H9 (cell line): ENCODE measurements at regions not wholly inside any gene's neighbourhood (a gene's known extent, or its start where the extent isn't known, plus 50 kb on each side); places are given as distances from the start of the nearest gene placed in this dataset.

Experiments
- DNase-seq: peaks from one replicate; pipeline ENCODE4 v3.0.0-alpha.2; 2017
- H2AFZ ChIP-seq: one replicate; pipeline ENCODE4 v1.6.1; 2013; ENCODE audit warnings: mild to moderate bottlenecking, low read length, control low read depth, moderate library complexity
- H2AK5ac ChIP-seq: 2 replicates; pipeline ENCODE4 v1.6.1; 2013; ENCODE audit warnings: low read length, control low read depth, mixed read lengths; ENCODE audit not compliant: insufficient read length
- H2BK120ac ChIP-seq: one replicate; pipeline ENCODE4 v1.6.1; 2013; ENCODE audit warnings: low read depth, mild to moderate bottlenecking, low read length, control low read depth, inconsistent platforms; ENCODE audit not compliant: poor library complexity, severe bottlenecking
- H2BK12ac ChIP-seq: 2 replicates; pipeline ENCODE4 v1.6.1; 2013; ENCODE audit warnings: low read length, control low read depth, mixed read lengths, low read depth; ENCODE audit not compliant: insufficient read length
- H2BK15ac ChIP-seq: 2 replicates; pipeline ENCODE4 v1.6.1; 2013; ENCODE audit warnings: low read depth, low read length, control low read depth
- H2BK20ac ChIP-seq: one replicate; pipeline ENCODE4 v1.6.1; 2013; ENCODE audit warnings: low read depth, mild to moderate bottlenecking, low read length, control low read depth, inconsistent platforms; ENCODE audit not compliant: poor library complexity, severe bottlenecking
- H2BK5ac ChIP-seq: 2 replicates; pipeline ENCODE4 v1.6.1; 2013; ENCODE audit warnings: low read length, control low read depth, mixed read lengths; ENCODE audit not compliant: insufficient read length
- H3K14ac ChIP-seq: 2 replicates; pipeline ENCODE4 v1.6.1; 2013; ENCODE audit warnings: low read length, control low read depth; ENCODE audit not compliant: insufficient read depth
- H3K18ac ChIP-seq: 2 replicates; pipeline ENCODE4 v1.6.1; 2013; ENCODE audit warnings: low read depth, mild to moderate bottlenecking, mixed read lengths, low read length, control low read depth; ENCODE audit not compliant: insufficient read length
- H3K23ac ChIP-seq: 2 replicates; pipeline ENCODE4 v1.6.1; 2013; ENCODE audit warnings: low read length, control low read depth, mixed read lengths, low read depth; ENCODE audit not compliant: insufficient read length
- H3K23me2 ChIP-seq: 2 replicates; pipeline ENCODE4 v1.6.1; 2013; ENCODE audit warnings: low read depth, mild to moderate bottlenecking, mixed read lengths, low read length, control low read depth; ENCODE audit not compliant: insufficient read length, poor library complexity, severe bottlenecking
- H3K27ac ChIP-seq: 2 replicates; pipeline ENCODE4 v1.5.1; 2013; ENCODE audit warnings: low read length, control low read depth, mixed read lengths, low read depth; ENCODE audit not compliant: insufficient read length
- H3K27me3 ChIP-seq: 2 replicates; pipeline ENCODE4 v1.6.1; 2013; ENCODE audit warnings: low read length, control low read depth, inconsistent platforms; ENCODE audit not compliant: insufficient read depth
- H3K4ac ChIP-seq: 2 replicates; pipeline ENCODE4 v1.6.1; 2013; ENCODE audit warnings: low read depth, mild to moderate bottlenecking, control low read depth, inconsistent platforms, low read length, moderate library complexity
- H3K4me1 ChIP-seq: 2 replicates; pipeline ENCODE4 v1.6.1; 2013; ENCODE audit warnings: low read length, control low read depth, inconsistent platforms; ENCODE audit not compliant: insufficient read depth
- H3K4me2 ChIP-seq: 2 replicates; pipeline ENCODE4 v1.6.1; 2013; ENCODE audit warnings: low read length, control low read depth, mixed read lengths; ENCODE audit not compliant: insufficient read length, insufficient read depth
- H3K56ac ChIP-seq: 2 replicates; pipeline ENCODE4 v1.6.1; 2013; ENCODE audit warnings: low read depth, mild to moderate bottlenecking, mixed read lengths, low read length, control low read depth; ENCODE audit not compliant: insufficient read length
- H3K79me1 ChIP-seq: 2 replicates; pipeline ENCODE4 v1.6.1; 2013; ENCODE audit warnings: low read depth, mild to moderate bottlenecking, moderate library complexity, low read length, control low read depth, inconsistent platforms; ENCODE audit not compliant: insufficient read depth, poor library complexity, severe bottlenecking
- H3K79me2 ChIP-seq: 2 replicates; pipeline ENCODE4 v1.6.1; 2013; ENCODE audit warnings: low read length, control low read depth, inconsistent platforms; ENCODE audit not compliant: insufficient read depth
- H3K9ac ChIP-seq: 2 replicates; pipeline ENCODE4 v1.6.1; 2013; ENCODE audit warnings: low read length, control low read depth, mixed read lengths; ENCODE audit not compliant: insufficient read length; ENCODE audit errors: extremely low read depth
- H3K9me3 ChIP-seq: one replicate; pipeline ENCODE4 v1.6.1; 2013; ENCODE audit warnings: low read depth, low read length, inconsistent platforms; ENCODE audit not compliant: control insufficient read depth
- H3T11ph ChIP-seq: one replicate; pipeline ENCODE4 v1.6.1; 2013; ENCODE audit warnings: mild to moderate bottlenecking, low read length, control low read depth, inconsistent platforms
- H4K20me1 ChIP-seq: one replicate; pipeline ENCODE4 v1.6.1; 2013; ENCODE audit not compliant: control insufficient read depth, insufficient read length, insufficient read depth
- H4K5ac ChIP-seq: 2 replicates; pipeline ENCODE4 v1.6.1; 2013; ENCODE audit warnings: low read depth, mild to moderate bottlenecking, mixed read lengths, low read length, control low read depth; ENCODE audit not compliant: insufficient read length
- H4K8ac ChIP-seq: replicated peaks from 2 replicates; pipeline ENCODE4 v1.6.1; 2013; ENCODE audit warnings: low read length, control low read depth, mixed read lengths, low read depth; ENCODE audit not compliant: insufficient read length
- H4K91ac ChIP-seq: 2 replicates; pipeline ENCODE4 v1.6.1; 2013; ENCODE audit warnings: low read depth, mild to moderate bottlenecking, moderate library complexity, mixed read lengths, low read length, control low read depth; ENCODE audit not compliant: insufficient read length
- H3K27ac Mint-ChIP-seq, 3 experiments: 2 replicates in 2 of 3; 3 replicates in 1 of 3; pipeline ENCODE4 v1.8.0; 2020 to 2021; ENCODE audit warnings: mixed read lengths in 3 of 3, mild to moderate bottlenecking in 1 of 3, moderate library complexity in 1 of 3
- H3K27me3 Mint-ChIP-seq: 2 replicates; pipeline ENCODE4 v1.8.0; 2021; ENCODE audit warnings: low read depth, mild to moderate bottlenecking, moderate library complexity, mixed read lengths
- H3K36me3 Mint-ChIP-seq, 3 experiments: 2 replicates in 2 of 3; 3 replicates in 1 of 3; pipeline ENCODE4 v1.8.0; 2020 to 2021; ENCODE audit warnings: low read depth in 3 of 3, mixed read lengths in 3 of 3; ENCODE audit not compliant: insufficient read depth in 1 of 3
- H3K4me1 Mint-ChIP-seq, 2 experiments: 2 replicates each; pipeline ENCODE4 v1.8.0; 2020; ENCODE audit warnings: mixed read lengths in 2 of 2
- H3K4me3 Mint-ChIP-seq, 2 experiments: 2 replicates in 1 of 2; 3 replicates in 1 of 2; pipeline ENCODE4 v1.8.0; 2020 to 2021; ENCODE audit warnings: mild to moderate bottlenecking in 2 of 2, mixed read lengths in 2 of 2, moderate library complexity in 1 of 2
- H3K9me3 Mint-ChIP-seq, 2 experiments: 2 replicates in 1 of 2; 3 replicates in 1 of 2; pipeline ENCODE4 v1.8.0; 2020; ENCODE audit warnings: mild to moderate bottlenecking in 2 of 2, mixed read lengths in 2 of 2, moderate library complexity in 1 of 2
- CTCF ChIP-seq: fragments of 200-600 bp; sonication (generic); conservative IDR thresholded peaks from 3 replicates; pipeline ENCODE4 v1.8.0; 2021; ENCODE audit warnings: antibody characterized with exemption, mild to moderate bottlenecking
- WGBS: extraction: QIAGEN DNeasy Blood & Tissue Kit; methylation state at CpG from one replicate; pipeline ENCODE4 v1.1.7; 2013; ENCODE audit warnings: missing lambda C conversion rate, low lambda C conversion rate, mixed read lengths; ENCODE audit not compliant: insufficient read length; ENCODE audit errors: extremely low coverage; 5-methylcytosine and 5-hydroxymethylcytosine counted together

- DNase-seq = no peak
- no peak overlapping the region for H3K4ac ChIP-seq
- H3K79me2 ChIP-seq = no peaks in the 10 kb centered on the region
- no peak overlapping the region for H2AK5ac ChIP-seq
- H2BK20ac ChIP-seq = no peak overlapping the region
- no peak overlapping the region for H3K4me2 ChIP-seq
- no peak overlapping the region; a peak in 1 of 7 replicates for H3K27ac Mint-ChIP-seq
- H2BK5ac ChIP-seq = no peak overlapping the region
- H3K23ac ChIP-seq = no peak overlapping the region
- no peak overlapping the region for H2BK15ac ChIP-seq
- H3T11ph ChIP-seq = no peak overlapping the region
- H2BK120ac ChIP-seq = no peak overlapping the region
- H4K20me1 ChIP-seq = no peaks in the 10 kb centered on the region
- no peak overlapping the region for H4K8ac ChIP-seq
- no peak overlapping the region for H2AFZ ChIP-seq
- H3K27me3 Mint-ChIP-seq = no peaks in the 10 kb centered on the region
- no peak overlapping the region for H3K18ac ChIP-seq
- H3K56ac ChIP-seq = no peak overlapping the region
- no peak overlapping the region for H2BK12ac ChIP-seq
- no peak overlapping the region for H4K5ac ChIP-seq
- H3K36me3 Mint-ChIP-seq = no peaks in the 10 kb centered on the region
- H3K27ac ChIP-seq = no peak overlapping the region
- H3K14ac ChIP-seq = no peak overlapping the region
- no peak for TF ChIP-seq CTCF
- no peaks in the 10 kb centered on the region for H3K9me3 ChIP-seq
- H3K79me1 ChIP-seq = no peaks in the 10 kb centered on the region
- H3K9ac ChIP-seq = no peak overlapping the region
- H3K4me3 Mint-ChIP-seq = no peak overlapping the region
- no peaks in the 10 kb centered on the region for H3K23me2 ChIP-seq
- H3K27me3 ChIP-seq = no peaks in the 10 kb centered on the region
- peaks cover 29 to 33% of the 10 kb centered on the region in 2 experiments for H3K4me1 Mint-ChIP-seq
- peaks cover 5% of the 10 kb centered on the region; the same call in 1 of the 2 replicates for H3K4me1 ChIP-seq
- H4K91ac ChIP-seq = no peak overlapping the region
- WGBS = no CpG with 5 or more reads among the region's 3 CpGs
- no peaks in the 10 kb centered on the region for H3K9me3 Mint-ChIP-seq
These were observed 473.7 kb upstream of the DAB1 start for GRCh38 chr1:57897581-57897980.
